Fibroblast of mammary gland (primary cell): ENCODE measurements at regions not wholly inside any gene's neighbourhood (a gene's known extent, or its start where the extent isn't known, plus 50 kb on each side); places are given as distances from the start of the nearest gene placed in this dataset.

Source experiments
- DNase-seq: peaks from one replicate; pipeline ENCODE4 v3.0.0-alpha.2; 2010; ENCODE audit warnings: low read depth
- H3K4me3 ChIP-seq: 2 replicates; pipeline ENCODE4 v1.5.1; 2011; ENCODE audit warnings: low read depth, mild to moderate bottlenecking, low read length, moderate library complexity; ENCODE audit not compliant: control insufficient read depth
- TF ChIP-seq, protein P1 (sequence below): conservative IDR thresholded peaks from 2 replicates; pipeline ENCODE4 v1.5.1; 2011; ENCODE audit warnings: low read depth, low read length, inconsistent platforms; ENCODE audit not compliant: control insufficient read depth, insufficient read depth

DNA sequence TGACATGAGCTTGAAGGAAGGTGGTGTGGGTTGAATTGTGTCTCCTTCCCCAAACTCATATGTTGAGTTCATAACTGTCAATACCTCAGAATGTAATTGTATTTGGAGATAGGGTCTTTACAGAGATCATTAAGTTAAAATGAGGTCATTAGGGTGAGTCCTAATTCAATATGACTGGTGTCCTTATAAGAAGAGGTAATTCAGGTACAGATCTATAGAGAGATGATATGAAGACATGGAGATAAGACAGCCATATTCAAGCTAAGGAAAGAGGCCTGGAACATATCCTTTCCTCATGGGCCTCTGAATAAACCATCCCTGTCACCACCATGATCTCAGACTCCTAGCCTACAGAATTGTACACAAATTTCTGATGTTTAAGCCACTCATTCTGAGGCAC is 514.7 kb upstream of the MGAT4C start:
- DNase-seq: no peak
- H3K4me3 ChIP-seq: no peak overlapping the region
- TF ChIP-seq, protein P1, sequence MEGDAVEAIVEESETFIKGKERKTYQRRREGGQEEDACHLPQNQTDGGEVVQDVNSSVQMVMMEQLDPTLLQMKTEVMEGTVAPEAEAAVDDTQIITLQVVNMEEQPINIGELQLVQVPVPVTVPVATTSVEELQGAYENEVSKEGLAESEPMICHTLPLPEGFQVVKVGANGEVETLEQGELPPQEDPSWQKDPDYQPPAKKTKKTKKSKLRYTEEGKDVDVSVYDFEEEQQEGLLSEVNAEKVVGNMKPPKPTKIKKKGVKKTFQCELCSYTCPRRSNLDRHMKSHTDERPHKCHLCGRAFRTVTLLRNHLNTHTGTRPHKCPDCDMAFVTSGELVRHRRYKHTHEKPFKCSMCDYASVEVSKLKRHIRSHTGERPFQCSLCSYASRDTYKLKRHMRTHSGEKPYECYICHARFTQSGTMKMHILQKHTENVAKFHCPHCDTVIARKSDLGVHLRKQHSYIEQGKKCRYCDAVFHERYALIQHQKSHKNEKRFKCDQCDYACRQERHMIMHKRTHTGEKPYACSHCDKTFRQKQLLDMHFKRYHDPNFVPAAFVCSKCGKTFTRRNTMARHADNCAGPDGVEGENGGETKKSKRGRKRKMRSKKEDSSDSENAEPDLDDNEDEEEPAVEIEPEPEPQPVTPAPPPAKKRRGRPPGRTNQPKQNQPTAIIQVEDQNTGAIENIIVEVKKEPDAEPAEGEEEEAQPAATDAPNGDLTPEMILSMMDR: no peak

GRCh38 chr12:86748894-86749293 is 492.7 kb upstream of the MGAT4C start:
- peak; percentile 6 for DNase-seq
- no peak overlapping the region for H3K4me3 ChIP-seq
- TF ChIP-seq, protein P1: no peak

DNA sequence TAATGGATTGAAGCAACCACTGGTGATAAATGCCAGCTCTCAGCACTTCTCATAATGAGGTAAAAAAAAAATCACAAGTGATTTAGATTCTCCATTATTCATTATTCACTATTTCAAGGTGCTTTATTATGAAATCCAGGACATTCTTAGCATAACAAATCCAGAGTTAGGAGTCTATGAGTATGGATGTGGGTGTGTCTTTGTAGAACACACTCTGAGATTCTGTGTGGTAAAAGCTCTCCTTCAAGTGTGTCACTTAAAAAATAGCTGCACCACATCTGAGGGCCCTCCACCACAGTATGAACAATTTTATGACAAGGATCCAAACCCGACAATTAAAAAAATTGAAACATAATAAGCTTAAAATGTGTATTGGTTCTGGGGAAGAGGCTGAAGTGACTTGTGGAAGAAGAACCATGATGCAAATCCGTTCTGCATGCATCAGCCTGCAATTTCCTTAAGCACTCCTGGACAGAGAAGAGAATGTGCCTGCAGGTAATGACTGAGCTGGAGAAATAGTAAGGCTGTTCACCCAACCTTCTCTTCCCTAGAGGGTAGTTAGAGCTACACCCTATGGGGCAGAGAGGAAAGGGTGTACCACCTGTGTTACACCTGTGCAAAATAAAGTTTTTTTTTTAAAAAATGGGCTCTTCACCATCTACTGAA is 488.5 kb upstream of the MGAT4C start:
- DNase-seq: no peak
- TF ChIP-seq, protein P1: no peak
- no peak overlapping the region for H3K4me3 ChIP-seq

DNA sequence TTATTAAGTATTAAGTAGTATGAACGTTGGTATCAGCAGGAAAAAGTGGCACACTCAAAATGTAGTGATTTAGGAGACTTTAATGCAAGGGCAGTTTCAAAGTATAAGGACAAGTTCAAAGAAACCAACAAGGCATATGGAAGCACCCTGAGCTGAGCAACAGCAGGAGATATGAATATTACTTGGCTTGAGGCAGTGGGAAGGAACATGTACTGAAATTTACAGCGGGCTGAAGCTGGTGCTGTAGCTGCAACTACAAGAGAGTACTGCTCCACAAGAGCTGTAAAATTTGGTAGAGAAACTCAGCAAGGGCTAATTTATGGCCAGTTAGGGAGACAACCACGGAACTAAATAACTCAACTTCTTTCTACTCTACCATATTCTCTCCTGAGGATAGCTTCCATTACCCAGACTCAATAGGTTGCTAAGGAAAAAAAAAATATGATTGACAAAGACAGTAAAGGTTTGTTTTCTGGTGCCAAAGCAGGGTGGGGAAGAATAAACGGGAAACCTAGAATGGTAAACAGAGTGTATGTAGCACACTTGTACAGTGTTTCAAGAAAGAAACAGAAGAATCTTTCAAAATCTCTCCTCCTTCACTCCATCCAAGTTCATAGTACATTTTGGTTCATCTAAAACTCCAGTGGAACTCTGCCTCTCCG is 487.8 kb upstream of the MGAT4C start:
- no peak for DNase-seq
- TF ChIP-seq, protein P1: no peak
- H3K4me3 ChIP-seq: no peak overlapping the region

GRCh38 chr12:86741531-86741930 is 485.3 kb upstream of the MGAT4C start:
- TF ChIP-seq, protein P1: no peak
- H3K4me3 ChIP-seq: no peak overlapping the region
- no peak for DNase-seq

GRCh38 chr12:86735851-86736250 is 479.7 kb upstream of the MGAT4C start:
- H3K4me3 ChIP-seq: no peak overlapping the region
- DNase-seq: no peak
- TF ChIP-seq, protein P1: no peak
